Endothelial cell of umbilical vein (primary cell): ENCODE measurements at regions not wholly inside any gene's neighbourhood (a gene's known extent, or its start where the extent isn't known, plus 50 kb on each side); places are given as distances from the start of the nearest gene placed in this dataset.

Source experiments
- BruUV-seq: library from RNA; stranded (reverse); fragments of 400-500 nt; replicated peaks from 2 replicates; lab custom pipeline; 2021; lab: Mats Ljungman, UMichigan
- CTCF ChIA-PET: fragments of 300-600, 350-600 bp; sonication (Branson Sonifier 250); formaldehyde crosslinking; loops from one replicate; lab custom pipeline; 2021; ENCODE audit warnings: antibody characterized with exemption, inconsistent platforms; lab: Charles Lee
- POLR2A ChIA-PET: fragments of 300-600, 350-600 bp; sonication (Branson Sonifier 250); formaldehyde crosslinking; loops from one replicate; lab custom pipeline; 2021; ENCODE audit warnings: antibody characterized with exemption, inconsistent platforms; lab: Charles Lee
- DNase-seq: peaks from one replicate; pipeline ENCODE4 v3.0.0-alpha.2; 2011; ENCODE audit warnings: low read depth, low spot score
- FAIRE-seq: peaks from 2 replicates; lab custom pipeline; 2011; peaks lifted over from hg19 to GRCh38; lab: Jason Lieb, UNC
- H2AFZ ChIP-seq: 2 replicates; pipeline ENCODE4 v1.6.0; 2012; ENCODE audit warnings: low read depth, low read length, control low read depth, inconsistent platforms
- H3K27ac ChIP-seq: 2 replicates; pipeline ENCODE4 v1.5.1; 2011; ENCODE audit warnings: low read depth, mild to moderate bottlenecking, control low read depth, low read length, moderate library complexity; ENCODE audit not compliant: insufficient read depth
- H3K27me3 ChIP-seq, 2 experiments: 2 replicates each; pipeline versions ENCODE4 v1.6.0 to v1.6.1; 2011; ENCODE audit warnings: low read length in 2 of 2, mixed read lengths in 1 of 2; ENCODE audit not compliant: control insufficient read depth in 2 of 2, insufficient read depth in 2 of 2
- H3K36me3 ChIP-seq, 2 experiments: 2 replicates in 1 of 2; 3 replicates in 1 of 2; pipeline ENCODE4 v1.5.1; 2011; ENCODE audit warnings: low read length in 2 of 2, mild to moderate bottlenecking in 1 of 2, moderate library complexity in 1 of 2; ENCODE audit not compliant: control insufficient read depth in 2 of 2, insufficient read depth in 2 of 2; ENCODE audit errors: extremely low read depth in 1 of 2
- H3K4me1 ChIP-seq: 3 replicates; pipeline ENCODE4 v1.5.1; 2011; ENCODE audit warnings: mild to moderate bottlenecking, low read length; ENCODE audit not compliant: control insufficient read depth, insufficient read depth; ENCODE audit errors: extremely low read depth
- H3K4me2 ChIP-seq: 2 replicates; pipeline ENCODE4 v1.6.1; 2011; ENCODE audit warnings: low read length, control low read depth, mixed read lengths; ENCODE audit not compliant: insufficient read depth
- H3K4me3 ChIP-seq, 3 experiments: fragments of 200-600 bp in 1 of 3; sonication (generic), shearing (Covaris generic) in 1 of 3; replicated peaks in 1 of 3; 2 replicates each; pipeline ENCODE4 v1.5.1; 2011 to 2016; ENCODE audit warnings: control low read depth in 3 of 3, low read length in 3 of 3, mild to moderate bottlenecking in 2 of 3, inconsistent platforms in 1 of 3, low read depth in 1 of 3, moderate library complexity in 1 of 3; ENCODE audit not compliant: insufficient read depth in 1 of 3
- H3K79me2 ChIP-seq: 2 replicates; pipeline ENCODE4 v1.6.0; 2012; ENCODE audit warnings: low read length, inconsistent platforms; ENCODE audit not compliant: control insufficient read depth, insufficient read depth
- H3K9ac ChIP-seq: replicated peaks from 2 replicates; pipeline ENCODE3; 2011; ENCODE audit warnings: low read length, control low read depth; ENCODE audit not compliant: insufficient read depth; ENCODE audit errors: extremely low read depth
- H3K9me1 ChIP-seq: replicated peaks from 3 replicates; pipeline ENCODE4 v1.6.0; 2011; ENCODE audit warnings: mild to moderate bottlenecking, low read length; ENCODE audit not compliant: control insufficient read depth, insufficient read depth; ENCODE audit errors: extremely low read depth
- H3K9me3 ChIP-seq: replicated peaks from 2 replicates; pipeline ENCODE4 v1.5.1; 2012; ENCODE audit warnings: low read length, inconsistent platforms; ENCODE audit not compliant: control insufficient read depth, insufficient read depth
- H4K20me1 ChIP-seq: replicated peaks from 2 replicates; pipeline ENCODE3; 2011; ENCODE audit warnings: mild to moderate bottlenecking, low read length; ENCODE audit not compliant: control insufficient read depth, insufficient read depth; ENCODE audit errors: extremely low read depth
- EZH2 ChIP-seq: IDR thresholded peaks from 2 replicates; pipeline ENCODE4 v1.6.1; 2012; ENCODE audit warnings: borderline replicate concordance, low read depth, mild to moderate bottlenecking, moderate library complexity, low read length, inconsistent platforms; ENCODE audit not compliant: severe bottlenecking
- FOS ChIP-seq: IDR thresholded peaks from 2 replicates; pipeline ENCODE4 v1.6.1; 2011; ENCODE audit warnings: mild to moderate bottlenecking, low read length, moderate library complexity, borderline replicate concordance; ENCODE audit not compliant: insufficient read depth
- GATA2 ChIP-seq: IDR thresholded peaks from 2 replicates; pipeline ENCODE4 v1.7.0; 2011; ENCODE audit warnings: low read depth, mild to moderate bottlenecking, moderate library complexity, mixed read lengths, low read length; ENCODE audit not compliant: insufficient read length, insufficient read depth
- JUN ChIP-seq: IDR thresholded peaks from 2 replicates; pipeline ENCODE4 v1.6.1; 2011; ENCODE audit warnings: borderline replicate concordance, low read depth; ENCODE audit not compliant: insufficient read length, insufficient read depth
- MYC ChIP-seq: IDR thresholded peaks from one replicate; pipeline ENCODE4 v1.6.1; 2011; ENCODE audit warnings: mild to moderate bottlenecking, low read depth, low read length
- POLR2A ChIP-seq: IDR thresholded peaks from 2 replicates; pipeline ENCODE4 v1.6.1; 2012; ENCODE audit warnings: low read depth, mild to moderate bottlenecking, control low read depth, low read length
- POLR2AphosphoS5 ChIP-seq: IDR thresholded peaks from 2 replicates; pipeline ENCODE4 v1.6.1; 2012; ENCODE audit warnings: low read depth, mild to moderate bottlenecking, control low read depth, low read length, moderate library complexity; ENCODE audit not compliant: insufficient read depth
- dilution Hi-C: fragments of 300-500 bp; cut with MboI; formaldehyde crosslinking; loops from one replicate; pipeline ENCODE4 v1.15.0; 2019; ENCODE audit warnings: low sequenced_read_pairs; ENCODE audit not compliant: extremely low pct_ligation_motif_present
- intact Hi-C: fragments of 100-400 bp; cut with micrococcal nuclease; formaldehyde crosslinking; loops from one replicate; pipeline ENCODE4 v1.10.0; 2022
- TF ChIP-seq, protein P1 (sequence below), 2 donors: IDR thresholded peaks; 1 replicate in 1 of 2; 2 replicates in 1 of 2; pipeline ENCODE4 v1.5.1; 2011; ENCODE audit warnings: low read length in 2 of 2, mild to moderate bottlenecking in 2 of 2, moderate library complexity in 2 of 2, control low read depth in 1 of 2, inconsistent platforms in 1 of 2, low read depth in 1 of 2; ENCODE audit not compliant: insufficient read depth in 1 of 2; ENCODE audit errors: extremely low read depth in 1 of 2
- TF ChIP-seq, protein P2 (sequence below): IDR thresholded peaks from 2 replicates; pipeline ENCODE4 v1.6.1; 2011; ENCODE audit not compliant: insufficient read depth, insufficient read length

DNA sequence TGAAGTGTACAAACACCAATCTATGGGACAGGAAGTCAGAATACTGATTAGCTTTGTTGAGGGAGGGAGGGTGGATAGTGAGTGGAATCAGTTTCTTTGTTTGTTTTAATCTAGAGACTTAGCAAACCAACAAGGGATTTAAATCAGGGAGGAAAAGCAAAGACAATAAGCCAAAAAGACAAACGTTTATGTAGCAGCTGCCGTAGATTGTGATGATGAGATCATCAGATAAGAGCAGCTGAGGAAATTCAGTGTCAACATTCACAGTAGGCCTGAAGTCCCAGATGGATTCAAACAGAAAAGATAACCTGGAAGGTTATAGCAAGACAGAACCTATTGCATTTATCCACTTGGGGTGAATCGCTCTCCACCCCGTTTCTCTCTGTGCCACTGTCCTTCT is 104.9 kb upstream of the SYNDIG1 start:
- Histone ChIP-seq H3K9ac (no peak overlapping the region), H3K27ac (no peak overlapping the region), H3K27me3 (no peaks in the 10 kb centered on the region), H3K9me1 (no peaks in the 10 kb centered on the region), H3K36me3 (no peaks in the 10 kb centered on the region), H3K9me3 (no peaks in the 10 kb centered on the region), H3K4me2 (no peak overlapping the region), H3K4me3 (no peak overlapping the region), H2AFZ (no peak overlapping the region), H4K20me1 (no peaks in the 10 kb centered on the region), H3K4me1 (no peaks in the 10 kb centered on the region), H3K79me2 (no peaks in the 10 kb centered on the region)
- POLR2A ChIA-PET = no interaction called here
- no peak for FAIRE-seq
- dilution Hi-C loops (no loop called here), intact Hi-C loops (no loop called here)
- no peak for DNase-seq
- CTCF ChIA-PET = no interaction called here
- TF ChIP-seq JUN (no peak), MYC (no peak), POLR2A (no peak), EZH2 (no peak), FOS (no peak), GATA2 (no peak), POLR2AphosphoS5 (no peak)
- TF ChIP-seq, protein P1, sequence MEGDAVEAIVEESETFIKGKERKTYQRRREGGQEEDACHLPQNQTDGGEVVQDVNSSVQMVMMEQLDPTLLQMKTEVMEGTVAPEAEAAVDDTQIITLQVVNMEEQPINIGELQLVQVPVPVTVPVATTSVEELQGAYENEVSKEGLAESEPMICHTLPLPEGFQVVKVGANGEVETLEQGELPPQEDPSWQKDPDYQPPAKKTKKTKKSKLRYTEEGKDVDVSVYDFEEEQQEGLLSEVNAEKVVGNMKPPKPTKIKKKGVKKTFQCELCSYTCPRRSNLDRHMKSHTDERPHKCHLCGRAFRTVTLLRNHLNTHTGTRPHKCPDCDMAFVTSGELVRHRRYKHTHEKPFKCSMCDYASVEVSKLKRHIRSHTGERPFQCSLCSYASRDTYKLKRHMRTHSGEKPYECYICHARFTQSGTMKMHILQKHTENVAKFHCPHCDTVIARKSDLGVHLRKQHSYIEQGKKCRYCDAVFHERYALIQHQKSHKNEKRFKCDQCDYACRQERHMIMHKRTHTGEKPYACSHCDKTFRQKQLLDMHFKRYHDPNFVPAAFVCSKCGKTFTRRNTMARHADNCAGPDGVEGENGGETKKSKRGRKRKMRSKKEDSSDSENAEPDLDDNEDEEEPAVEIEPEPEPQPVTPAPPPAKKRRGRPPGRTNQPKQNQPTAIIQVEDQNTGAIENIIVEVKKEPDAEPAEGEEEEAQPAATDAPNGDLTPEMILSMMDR (IDR thresholded peaks at IDR 0.05; ENCODE audit: extremely low read depth in 1 of 2, insufficient read depth in 1 of 2, low read depth in 1 of 2, low read length in 2 of 2) = no peak
- TF ChIP-seq, protein P2, sequence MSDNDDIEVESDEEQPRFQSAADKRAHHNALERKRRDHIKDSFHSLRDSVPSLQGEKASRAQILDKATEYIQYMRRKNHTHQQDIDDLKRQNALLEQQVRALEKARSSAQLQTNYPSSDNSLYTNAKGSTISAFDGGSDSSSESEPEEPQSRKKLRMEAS = no peak
- BruUV-seq = no TSS peak
